ENCODE measurements at regions not wholly inside any gene's neighbourhood (a gene's known extent, or its start where the extent isn't known, plus 50 kb on each side); places are given as distances from the start of the nearest gene placed in this dataset.

DNA sequence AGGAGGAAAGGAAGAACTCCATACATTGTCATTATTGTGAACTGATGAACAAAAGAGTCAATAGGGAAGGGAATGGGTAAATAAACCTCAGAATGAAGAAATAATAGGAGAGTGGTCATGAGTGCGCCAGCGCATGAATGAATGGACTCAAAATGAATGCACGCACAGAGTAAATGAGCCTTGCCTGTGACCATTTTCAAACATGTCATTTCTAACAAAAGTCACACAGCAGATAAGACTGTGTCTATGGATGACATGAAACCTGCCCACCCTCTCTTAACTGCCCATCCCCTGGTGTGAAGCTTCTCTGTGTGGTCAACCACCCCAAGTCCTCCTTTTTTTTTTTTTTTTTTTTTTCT is 121.1 kb upstream of the TEX51 start:
- TF ChIP-seq, protein P1, sequence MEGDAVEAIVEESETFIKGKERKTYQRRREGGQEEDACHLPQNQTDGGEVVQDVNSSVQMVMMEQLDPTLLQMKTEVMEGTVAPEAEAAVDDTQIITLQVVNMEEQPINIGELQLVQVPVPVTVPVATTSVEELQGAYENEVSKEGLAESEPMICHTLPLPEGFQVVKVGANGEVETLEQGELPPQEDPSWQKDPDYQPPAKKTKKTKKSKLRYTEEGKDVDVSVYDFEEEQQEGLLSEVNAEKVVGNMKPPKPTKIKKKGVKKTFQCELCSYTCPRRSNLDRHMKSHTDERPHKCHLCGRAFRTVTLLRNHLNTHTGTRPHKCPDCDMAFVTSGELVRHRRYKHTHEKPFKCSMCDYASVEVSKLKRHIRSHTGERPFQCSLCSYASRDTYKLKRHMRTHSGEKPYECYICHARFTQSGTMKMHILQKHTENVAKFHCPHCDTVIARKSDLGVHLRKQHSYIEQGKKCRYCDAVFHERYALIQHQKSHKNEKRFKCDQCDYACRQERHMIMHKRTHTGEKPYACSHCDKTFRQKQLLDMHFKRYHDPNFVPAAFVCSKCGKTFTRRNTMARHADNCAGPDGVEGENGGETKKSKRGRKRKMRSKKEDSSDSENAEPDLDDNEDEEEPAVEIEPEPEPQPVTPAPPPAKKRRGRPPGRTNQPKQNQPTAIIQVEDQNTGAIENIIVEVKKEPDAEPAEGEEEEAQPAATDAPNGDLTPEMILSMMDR (IDR thresholded peaks at IDR 0.05; ENCODE audit: insufficient read depth, low read depth, low read length): no peak
- no peak overlapping the region for H3K4me3 ChIP-seq (ENCODE audit: low read depth, low read length)

DNA sequence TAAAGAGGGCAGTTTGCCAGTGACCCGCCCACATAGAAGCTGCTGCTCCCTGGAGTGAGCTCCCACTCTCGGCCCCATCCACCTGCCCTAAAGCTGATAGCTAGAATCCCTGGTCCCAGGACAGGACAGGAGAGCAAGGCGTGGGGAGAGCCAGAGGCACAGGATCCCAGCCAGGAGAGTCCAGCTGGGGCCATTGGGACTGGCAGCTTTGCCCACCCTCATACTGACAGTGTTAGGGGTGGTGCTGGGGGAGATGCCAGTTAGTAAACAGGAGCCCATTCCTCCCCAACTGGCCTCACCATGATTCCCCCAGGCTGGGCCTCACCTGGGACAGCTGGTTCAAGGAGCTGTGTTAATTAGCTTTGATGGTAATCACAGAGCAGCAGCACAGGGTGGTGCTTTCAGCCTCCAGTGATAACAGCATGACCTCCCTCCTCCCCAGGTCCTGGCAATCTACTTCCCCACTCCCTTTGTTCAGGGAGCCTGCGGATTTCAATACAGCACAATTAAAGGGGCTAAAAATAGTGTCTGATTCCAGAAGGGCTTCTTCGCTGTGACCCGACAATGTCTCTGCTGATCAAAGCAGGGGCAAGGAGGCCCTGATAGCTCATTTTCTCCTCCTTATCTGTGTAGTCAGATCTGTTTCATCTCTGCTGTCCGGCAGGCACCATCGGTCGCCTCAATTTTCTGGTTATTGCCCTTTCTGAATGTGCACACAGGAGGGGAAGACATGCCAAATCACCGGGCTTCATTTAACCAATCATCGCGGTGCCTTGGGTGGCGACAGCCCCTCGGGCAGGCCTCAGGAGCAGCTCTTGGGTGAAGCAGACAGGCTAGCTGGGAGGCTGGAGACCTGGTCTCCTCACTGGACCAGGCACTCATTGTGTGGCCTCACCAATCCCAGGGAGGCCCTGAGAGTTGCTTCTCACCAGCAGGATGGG is 119.9 kb upstream of the TEX51 start:
- no peak for DNase-seq (ENCODE audit: low read depth)
- TF ChIP-seq, protein P1 (IDR thresholded peaks at IDR 0.05; ENCODE audit: insufficient read depth, low read depth, low read length): no peak
- no peak overlapping the region for H3K4me3 ChIP-seq (ENCODE audit: low read depth, low read length)

More for the DNA sequence above, 121.1 kb upstream of the TEX51 start:
- no peak for DNase-seq (ENCODE audit: low read depth)

DNA sequence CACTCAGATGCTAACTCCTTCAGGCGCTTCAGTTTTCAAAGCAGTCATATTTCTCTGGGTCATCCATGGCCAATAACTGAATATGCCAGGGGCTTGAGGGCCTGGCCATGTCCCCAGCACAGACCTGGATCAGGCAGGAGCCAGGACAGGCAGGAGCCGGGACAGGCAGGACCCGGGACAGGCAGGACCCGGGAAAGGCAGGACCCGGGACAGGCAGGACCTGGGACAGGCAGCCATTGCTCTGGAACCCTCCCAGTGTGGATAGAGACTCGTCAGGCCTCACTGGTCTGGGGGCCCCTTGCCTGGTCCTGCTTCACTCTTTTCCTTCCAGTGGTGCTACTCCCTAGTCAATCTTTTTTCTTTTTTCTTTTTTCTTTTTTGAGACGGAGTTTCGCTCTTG is 117.5 kb upstream of the TEX51 start:
- no peak overlapping the region for H3K4me3 ChIP-seq (ENCODE audit: low read depth, low read length)
- TF ChIP-seq, protein P1 (IDR thresholded peaks at IDR 0.05; ENCODE audit: insufficient read depth, low read depth, low read length): no peak
- DNase-seq (ENCODE audit: low read depth): no peak

DNA sequence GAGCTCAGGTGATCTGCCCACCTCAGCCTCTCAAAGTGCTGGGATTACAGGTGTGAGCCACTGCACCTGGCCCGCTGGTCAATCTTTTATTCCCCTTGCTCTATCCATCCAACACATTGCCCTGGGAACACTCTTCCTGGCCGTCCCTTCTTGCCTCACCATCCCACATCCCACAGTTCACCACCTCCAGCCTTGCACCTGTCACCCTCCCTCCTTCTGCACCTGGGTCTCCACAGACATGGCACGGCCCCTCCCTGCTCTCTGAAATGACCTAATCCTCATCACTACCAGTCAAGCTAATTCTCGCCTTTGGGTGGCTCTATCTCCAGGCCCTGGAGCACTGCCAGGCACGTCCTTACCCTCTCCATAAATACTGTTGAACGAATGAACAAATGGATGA is 116.9 kb upstream of the TEX51 start:
- TF ChIP-seq, protein P1 (IDR thresholded peaks at IDR 0.05; ENCODE audit: insufficient read depth, low read depth, low read length): no peak
- H3K4me3 ChIP-seq (ENCODE audit: low read depth, low read length): no peak overlapping the region
- DNase-seq (ENCODE audit: low read depth): no peak

DNA sequence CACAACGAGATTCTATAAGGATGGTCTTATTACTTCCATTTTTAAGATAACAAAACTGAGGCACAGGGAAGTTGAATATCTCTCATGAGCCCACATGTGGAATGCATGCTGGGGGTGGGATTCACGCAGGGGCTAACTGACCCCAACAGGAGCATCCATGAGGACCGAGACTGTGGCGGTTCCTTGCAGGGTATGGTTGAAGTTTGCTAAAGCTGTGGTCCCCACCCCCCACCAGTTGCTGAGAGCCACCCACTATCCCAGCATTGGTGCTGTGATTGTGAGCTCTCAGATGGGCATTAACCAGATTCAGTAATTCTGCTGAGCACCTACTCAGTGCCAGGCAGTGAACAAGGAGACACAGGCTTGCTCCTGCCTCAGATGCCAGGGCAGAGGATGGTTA is 116.0 kb upstream of the TEX51 start:
- no peak for DNase-seq (ENCODE audit: low read depth)
- no peak overlapping the region for H3K4me3 ChIP-seq (ENCODE audit: low read depth, low read length)
- TF ChIP-seq, protein P1 (IDR thresholded peaks at IDR 0.05; ENCODE audit: insufficient read depth, low read depth, low read length): no peak

DNA sequence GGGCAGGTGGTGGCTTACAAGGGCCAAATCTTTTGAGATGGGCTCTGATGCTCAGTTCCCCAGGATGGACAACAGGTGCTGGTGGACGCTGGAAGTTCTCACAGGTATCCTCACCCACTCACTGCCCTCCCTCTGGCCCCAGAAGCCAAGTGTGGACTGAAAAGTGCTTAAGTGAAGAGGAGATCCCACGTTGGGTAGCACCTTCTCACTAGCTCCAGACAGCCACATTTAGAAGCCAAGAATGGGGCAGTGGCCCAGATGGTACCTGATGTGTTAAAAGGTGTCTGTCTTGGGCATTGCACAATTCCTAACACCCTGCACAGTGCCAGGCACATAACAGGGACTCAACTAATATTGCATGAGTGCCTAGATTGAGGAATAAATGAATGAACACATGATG is 115.3 kb upstream of the TEX51 start:
- H3K4me3 ChIP-seq (ENCODE audit: low read depth, low read length): no peak overlapping the region
- TF ChIP-seq, protein P1 (IDR thresholded peaks at IDR 0.05; ENCODE audit: insufficient read depth, low read depth, low read length): no peak
- DNase-seq (ENCODE audit: low read depth): no peak
